ENCODE measurements at regions not wholly inside any gene's neighbourhood (a gene's known extent, or its start where the extent isn't known, plus 50 kb on each side); places are given as distances from the start of the nearest gene placed in this dataset.

- Histone ChIP-seq H3K36me3 (ENCODE audit: insufficient read depth, low read length) (no peaks in the 10 kb centered on the region), H3K4me3 (ENCODE audit: low read length) (no peak overlapping the region), H3K4me2 (ENCODE audit: low read length) (no peak overlapping the region), H3K79me2 (replicated peaks; ENCODE audit: insufficient read depth, low read length) (no peaks in the 10 kb centered on the region), H3K27me3 (ENCODE audit: insufficient read depth, low read depth, low read length) (no peaks in the 10 kb centered on the region), H4K20me1 (ENCODE audit: insufficient read depth) (no peaks in the 10 kb centered on the region), H3K9me2 (ENCODE audit: insufficient read depth, low read length) (no peaks in the 10 kb centered on the region), H3K9ac (ENCODE audit: low read length) (no peak overlapping the region), H3F3A (ENCODE audit: insufficient read depth, low read length, poor library complexity, severe bottlenecking) (no peaks in the 10 kb centered on the region), H3K27ac (ENCODE audit: low read length) (no peak overlapping the region), H2AFZ (ENCODE audit: low read depth, low read length) (no peak overlapping the region), H3K9me3 (ENCODE audit: low read length) (no peaks in the 10 kb centered on the region)
- no peak for TF ChIP-seq POLR2AphosphoS5 (IDR thresholded peaks at IDR 0.05)
- TF ChIP-seq CTCF (IDR thresholded peaks at IDR 0.05; ENCODE audit: poor library complexity, severe bottlenecking) = no peak
Observed at GRCh38 chr1:221881805-221882581, 140.1 kb upstream of the DUSP10 start.

GRCh38 chr1:221880182-221880581, 138.3 kb upstream of the DUSP10 start:
- Histone ChIP-seq H3K9me2 (ENCODE audit: insufficient read depth, low read length) (no peaks in the 10 kb centered on the region), H3K9me3 (ENCODE audit: low read length) (no peaks in the 10 kb centered on the region), H3K4me3 (ENCODE audit: low read length) (no peak overlapping the region), H2AFZ (ENCODE audit: low read depth, low read length) (no peak overlapping the region), H3F3A (ENCODE audit: insufficient read depth, low read length, poor library complexity, severe bottlenecking) (no peaks in the 10 kb centered on the region), H3K27me3 (ENCODE audit: insufficient read depth, low read depth, low read length) (no peaks in the 10 kb centered on the region), H3K9ac (ENCODE audit: low read length) (no peak overlapping the region), H4K20me1 (ENCODE audit: insufficient read depth) (no peaks in the 10 kb centered on the region), H3K36me3 (ENCODE audit: insufficient read depth, low read length) (no peaks in the 10 kb centered on the region), H3K4me2 (ENCODE audit: low read length) (no peak overlapping the region), H3K79me2 (replicated peaks; ENCODE audit: insufficient read depth, low read length) (no peaks in the 10 kb centered on the region), H3K27ac (ENCODE audit: low read length) (no peak overlapping the region)
- TF ChIP-seq POLR2AphosphoS5 (IDR thresholded peaks at IDR 0.05) (no peak), MXI1 (conservative IDR thresholded peaks at IDR 0.05; ENCODE audit: poor library complexity, severe bottlenecking) (no peak), SMC3 (conservative IDR thresholded peaks at IDR 0.05; ENCODE audit: poor library complexity) (no peak), RAD21 (conservative IDR thresholded peaks at IDR 0.05) (no peak), EP300 (conservative IDR thresholded peaks at IDR 0.05; ENCODE audit: poor library complexity, severe bottlenecking) (no peak), EZH2 (IDR thresholded peaks at IDR 0.05; ENCODE audit: borderline replicate concordance, insufficient read depth, low read length, poor library complexity, severe bottlenecking) (no peak), REST (IDR thresholded peaks at IDR 0.05; ENCODE audit: borderline replicate concordance) (no peak), TAF1 (IDR thresholded peaks at IDR 0.05; ENCODE audit: low read depth) (no peak), CTCF (IDR thresholded peaks at IDR 0.05; ENCODE audit: poor library complexity, severe bottlenecking) (no peak)

All from neural cell (in vitro differentiated cells).